Left renal pelvis (tissue), 4 donors: ENCODE measurements at regions not wholly inside any gene's neighbourhood (a gene's known extent, or its start where the extent isn't known, plus 50 kb on each side); places are given as distances from the start of the nearest gene placed in this dataset.

ENCODE experiments used
- DNase-seq, 4 donors: peaks; one replicate each; pipeline ENCODE4 v3.0.0-alpha.2; 2013; ENCODE audit warnings: low read depth in 4 of 4, low spot score in 3 of 4

DNA sequence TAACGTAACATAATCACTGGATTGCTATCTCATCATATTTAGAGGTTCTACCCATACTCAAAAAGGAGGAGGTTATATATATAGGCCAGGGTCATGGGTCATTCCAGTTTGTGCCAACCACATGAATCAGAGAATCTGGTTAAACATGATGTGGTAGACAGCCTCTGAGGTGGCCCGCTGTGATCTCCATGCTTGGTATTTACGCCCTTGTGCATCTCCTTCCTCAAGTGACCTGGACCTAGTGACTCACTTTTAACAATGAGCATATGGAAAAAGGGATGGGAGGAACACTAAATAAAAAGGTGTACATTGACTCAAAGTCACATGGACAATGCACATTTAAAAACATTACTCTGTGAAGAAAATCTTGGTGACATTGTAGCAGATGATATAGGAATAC lies 77.7 kb upstream of the CTNND2 start:
- DNase-seq, result no peak

DNA sequence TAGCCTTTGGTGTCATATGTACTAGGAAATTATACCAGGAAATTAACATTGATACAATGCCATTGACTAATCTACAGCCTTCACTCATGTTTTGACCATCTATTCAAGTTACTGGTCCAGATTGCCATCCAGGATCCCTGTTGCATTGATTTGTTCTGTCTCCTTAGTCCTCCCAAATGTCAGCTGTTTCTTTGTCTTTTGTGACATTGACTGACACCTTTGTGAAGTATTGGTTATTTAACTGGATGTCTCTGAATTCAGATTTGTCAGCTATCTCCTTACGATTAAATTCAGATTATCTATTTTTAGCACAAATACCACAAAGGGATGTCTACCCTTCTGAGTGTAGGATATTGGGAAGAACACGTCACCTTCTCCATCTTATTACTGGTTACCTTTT lies 73.7 kb upstream of the CTNND2 start:
- DNase-seq, result no peak

DNA sequence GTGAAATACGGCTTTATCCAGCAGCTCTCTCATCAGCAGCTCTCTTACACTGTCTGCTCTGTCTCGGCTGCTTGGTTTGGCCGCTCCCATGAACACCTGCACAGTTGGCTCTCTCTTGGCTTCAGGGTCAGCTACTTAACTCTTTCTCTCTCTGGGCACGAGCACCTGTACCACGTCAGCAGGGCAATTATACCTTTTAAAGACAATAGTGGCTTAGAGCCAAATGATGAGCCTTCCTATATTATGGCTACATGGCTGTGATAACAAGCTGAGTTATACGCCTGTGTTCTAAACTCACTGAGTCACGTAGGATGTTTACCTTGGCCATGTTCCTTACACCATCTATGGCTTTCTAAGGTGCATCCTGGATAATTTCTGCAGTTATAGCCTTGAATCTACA lies 69.2 kb upstream of the CTNND2 start:
- no peak for DNase-seq

DNA sequence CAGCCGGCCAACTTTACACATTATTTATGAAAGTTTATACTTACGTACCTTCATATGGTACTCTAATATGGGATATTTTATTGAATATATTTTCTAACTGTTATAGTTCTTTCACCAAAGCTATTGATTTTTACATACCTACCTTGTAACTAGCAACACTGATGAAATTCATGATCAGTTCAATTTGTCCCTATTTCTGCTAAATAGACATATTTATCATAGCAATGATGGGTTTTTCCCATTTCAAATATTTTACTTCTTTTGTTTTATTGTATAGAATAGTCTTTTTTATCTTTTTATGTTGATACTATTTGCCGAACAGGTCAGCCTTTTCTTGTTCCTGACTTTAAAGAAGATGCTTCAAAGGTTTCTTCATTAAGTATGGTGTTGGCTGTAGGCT lies 59.0 kb upstream of the CTNND2 start:
- DNase-seq, result no peak

GRCh38 chr5:11962122-11962521 lies 57.9 kb upstream of the CTNND2 start:
- no peak for DNase-seq

GRCh38 chr5:11958321-11958720 lies 54.1 kb upstream of the CTNND2 start:
- no peak for DNase-seq

DNA sequence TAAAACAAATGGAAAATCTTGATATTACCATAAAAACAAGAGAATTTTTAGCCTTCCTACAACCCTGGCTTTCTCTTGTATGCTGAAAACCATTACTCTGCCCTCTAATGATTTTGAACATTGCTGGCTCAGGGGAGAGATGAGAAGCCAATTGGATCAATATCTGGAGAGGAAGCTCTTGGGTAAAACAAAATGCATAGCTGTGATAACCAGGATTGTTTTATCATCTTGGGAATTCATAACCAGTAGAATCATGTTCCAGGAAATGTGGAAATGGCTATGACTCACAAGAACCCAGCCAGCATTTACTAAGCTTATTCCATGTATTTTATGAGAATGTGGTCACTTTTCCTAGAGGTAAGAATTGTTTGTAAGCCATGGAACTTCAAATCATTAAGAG lies 51.1 kb upstream of the CTNND2 start:
- DNase-seq, result no peak
